GM23248 (cell line): ENCODE measurements at regions not wholly inside any gene's neighbourhood (a gene's known extent, or its start where the extent isn't known, plus 50 kb on each side); places are given as distances from the start of the nearest gene placed in this dataset.

Source experiments
- EZH2 ChIP-seq: fragments of 200-600 bp; sonication (generic); IDR thresholded peaks from 2 replicates; pipeline ENCODE4 v1.6.1; 2018; ENCODE audit warnings: antibody characterized with exemption, mild to moderate bottlenecking; ENCODE audit not compliant: insufficient read depth, poor library complexity, severe bottlenecking
- EZH2phosphoT487 ChIP-seq: fragments of 200-600 bp; sonication (generic); IDR thresholded peaks from 2 replicates; pipeline ENCODE4 v1.6.1; 2018; ENCODE audit warnings: antibody characterized with exemption, moderate library complexity, mild to moderate bottlenecking, low read depth; ENCODE audit not compliant: insufficient read depth

DNA sequence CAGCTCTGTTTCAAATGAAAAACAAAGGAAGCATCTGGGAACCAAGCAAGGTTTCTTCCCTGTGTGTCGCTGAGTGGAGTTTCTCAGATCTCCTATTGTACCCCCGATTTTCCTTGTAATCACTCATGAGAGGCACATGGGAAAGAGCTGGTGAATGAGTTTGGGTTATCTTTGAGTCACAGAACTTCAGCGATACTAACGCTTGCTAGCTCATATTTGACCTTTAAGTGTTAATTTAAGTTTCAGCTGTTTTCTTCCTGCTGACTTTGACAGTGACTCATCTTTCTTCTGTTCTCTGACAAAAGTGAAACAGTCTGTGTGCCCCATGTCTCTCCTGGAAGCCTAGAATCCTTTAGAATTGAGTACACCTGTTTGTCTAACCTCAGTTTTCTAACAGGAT is 261.1 kb upstream of the RGS17 start:
- TF ChIP-seq EZH2 (no peak), EZH2phosphoT487 (no peak)
